ENCODE measurements at regions not wholly inside any gene's neighbourhood (a gene's known extent, or its start where the extent isn't known, plus 50 kb on each side); places are given as distances from the start of the nearest gene placed in this dataset.

- H3K9me3 Mint-ChIP-seq (ENCODE audit: unreplicated experiment) = no peaks in the 10 kb centered on the region
- Histone ChIP-seq H2AFZ (ENCODE audit: low read depth, low read length) (no peak overlapping the region), H3K27me3 (ENCODE audit: insufficient read depth, low read length) (no peaks in the 10 kb centered on the region), H4K20me1 (ENCODE audit: insufficient read depth, low read length) (no peaks in the 10 kb centered on the region), H3K4me3 (ENCODE audit: insufficient read depth, low read depth, low read length) (no peak overlapping the region), H3K4me1 (ENCODE audit: insufficient read depth, low read length) (no peaks in the 10 kb centered on the region), H3K4me2 (ENCODE audit: low read length) (no peak overlapping the region), H3K36me3 (ENCODE audit: insufficient read depth, low read length) (no peaks in the 10 kb centered on the region), H3K27ac (ENCODE audit: low read depth, low read length) (no peak overlapping the region), H3K9ac (ENCODE audit: low read length) (no peak overlapping the region), H3K9me3 (ENCODE audit: insufficient read depth, low read depth, low read length) (no peaks in the 10 kb centered on the region), H3K79me2 (ENCODE audit: insufficient read depth, low read length) (no peaks in the 10 kb centered on the region)
- DNase-seq (ENCODE audit: low read depth) (no peak), FAIRE-seq (no peak)
- TF ChIP-seq CTCF (IDR thresholded peaks at IDR 0.05; ENCODE audit: insufficient read depth, low read depth, low read length) (no peak), EZH2 (IDR thresholded peaks at IDR 0.05; ENCODE audit: insufficient read depth, low read length) (no peak)
- H3K4me1 Mint-ChIP-seq (ENCODE audit: low read depth, unreplicated experiment) = no peaks in the 10 kb centered on the region
- no peaks in the 10 kb centered on the region for H3K36me3 Mint-ChIP-seq (ENCODE audit: low read depth, unreplicated experiment)
- H3K4me3 Mint-ChIP-seq (ENCODE audit: unreplicated experiment) = no peak overlapping the region
- H3K27ac Mint-ChIP-seq (ENCODE audit: unreplicated experiment) = no peak overlapping the region
- H3K27me3 Mint-ChIP-seq (ENCODE audit: low read depth, unreplicated experiment) = no peaks in the 10 kb centered on the region
These were observed 343.9 kb downstream of the CCER1 start for GRCh38 chr12:90611048-90611447.

GRCh38 chr12:90593596-90594295 is 361.2 kb downstream of the CCER1 start:
- no peak overlapping the region for H3K27ac Mint-ChIP-seq (ENCODE audit: unreplicated experiment)
- no peak overlapping the region for H3K9ac ChIP-seq (ENCODE audit: low read length)
- no peaks in the 10 kb centered on the region for H4K20me1 ChIP-seq (ENCODE audit: insufficient read depth, low read length)
- no peaks in the 10 kb centered on the region for H3K9me3 ChIP-seq (ENCODE audit: insufficient read depth, low read depth, low read length)
- H3K27ac ChIP-seq (ENCODE audit: low read depth, low read length) = no peak overlapping the region
- H3K36me3 ChIP-seq (ENCODE audit: insufficient read depth, low read length) = no peaks in the 10 kb centered on the region
- H3K27me3 Mint-ChIP-seq (ENCODE audit: low read depth, unreplicated experiment) = no peaks in the 10 kb centered on the region
- H3K4me1 Mint-ChIP-seq (ENCODE audit: low read depth, unreplicated experiment) = no peaks in the 10 kb centered on the region
- H3K27me3 ChIP-seq (ENCODE audit: insufficient read depth, low read length) = no peaks in the 10 kb centered on the region
- no peak for FAIRE-seq
- no peaks in the 10 kb centered on the region for H3K4me1 ChIP-seq (ENCODE audit: insufficient read depth, low read length)
- no peaks in the 10 kb centered on the region for H3K9me3 Mint-ChIP-seq (ENCODE audit: unreplicated experiment)
- H2AFZ ChIP-seq (ENCODE audit: low read depth, low read length) = no peak overlapping the region
- H3K4me2 ChIP-seq (ENCODE audit: low read length) = no peak overlapping the region
- H3K4me3 Mint-ChIP-seq (ENCODE audit: unreplicated experiment) = no peak overlapping the region
- DNase-seq (ENCODE audit: low read depth) = no peak
- H3K36me3 Mint-ChIP-seq (ENCODE audit: low read depth, unreplicated experiment) = no peaks in the 10 kb centered on the region
- no peak for TF ChIP-seq CTCF (IDR thresholded peaks at IDR 0.05; ENCODE audit: insufficient read depth, low read depth, low read length)
- no peak for TF ChIP-seq EZH2 (IDR thresholded peaks at IDR 0.05; ENCODE audit: insufficient read depth, low read length)
- no peak overlapping the region for H3K4me3 ChIP-seq (ENCODE audit: insufficient read depth, low read depth, low read length)
- no peaks in the 10 kb centered on the region for H3K79me2 ChIP-seq (ENCODE audit: insufficient read depth, low read length)

- FAIRE-seq = no peak
- TF ChIP-seq CTCF (IDR thresholded peaks at IDR 0.05; ENCODE audit: insufficient read depth, low read depth, low read length) (no peak), EZH2 (IDR thresholded peaks at IDR 0.05; ENCODE audit: insufficient read depth, low read length) (no peak)
- Histone ChIP-seq H3K36me3 (ENCODE audit: insufficient read depth, low read length) (no peaks in the 10 kb centered on the region), H3K9me3 (ENCODE audit: insufficient read depth, low read depth, low read length) (no peaks in the 10 kb centered on the region), H3K27ac (ENCODE audit: low read depth, low read length) (no peak overlapping the region), H3K79me2 (ENCODE audit: insufficient read depth, low read length) (no peaks in the 10 kb centered on the region), H3K27me3 (ENCODE audit: insufficient read depth, low read length) (no peaks in the 10 kb centered on the region), H3K4me3 (ENCODE audit: insufficient read depth, low read depth, low read length) (no peak overlapping the region), H2AFZ (ENCODE audit: low read depth, low read length) (no peak overlapping the region), H3K4me2 (ENCODE audit: low read length) (no peak overlapping the region), H3K4me1 (ENCODE audit: insufficient read depth, low read length) (no peaks in the 10 kb centered on the region), H4K20me1 (ENCODE audit: insufficient read depth, low read length) (no peaks in the 10 kb centered on the region), H3K9ac (ENCODE audit: low read length) (no peak overlapping the region)
- Mint-ChIP-seq H3K36me3 (ENCODE audit: low read depth, unreplicated experiment) (no peaks in the 10 kb centered on the region), H3K4me1 (ENCODE audit: low read depth, unreplicated experiment) (no peaks in the 10 kb centered on the region), H3K27me3 (ENCODE audit: low read depth, unreplicated experiment) (no peaks in the 10 kb centered on the region), H3K9me3 (ENCODE audit: unreplicated experiment) (no peaks in the 10 kb centered on the region), H3K4me3 (ENCODE audit: unreplicated experiment) (no peak overlapping the region), H3K27ac (ENCODE audit: unreplicated experiment) (no peak overlapping the region)
- DNase-seq (ENCODE audit: low read depth) = no peak
These were observed 365.0 kb downstream of the CCER1 start for GRCh38 chr12:90589956-90590355.
